Transverse colon (tissue), 3 donors: ENCODE measurements at regions not wholly inside any gene's neighbourhood (a gene's known extent, or its start where the extent isn't known, plus 50 kb on each side); places are given as distances from the start of the nearest gene placed in this dataset.

Source experiments
- EP300 ChIP-seq: sonication (generic); formaldehyde crosslinking; IDR thresholded peaks from one replicate; pipeline ENCODE4 v1.6.1; 2017; ENCODE audit warnings: antibody characterized with exemption, low read depth
- POLR2A ChIP-seq: fragments of 450-650 bp; IDR thresholded peaks from one replicate; pipeline ENCODE4 v1.6.1; 2016; ENCODE audit warnings: antibody characterized with exemption, mild to moderate bottlenecking, moderate library complexity
- TF ChIP-seq, protein P1 (sequence below), 5 experiments: fragments of 200-600 bp in 3 of 5; fragments of 450-650 bp in 2 of 5; sonication (generic) in 3 of 5; IDR thresholded peaks; 1 replicate in 2 of 5; 2 replicates in 3 of 5; pipeline ENCODE4 v1.5.1; 2016 to 2017; ENCODE audit warnings: antibody characterized with exemption in 5 of 5, inconsistent platforms in 3 of 5, mild to moderate bottlenecking in 2 of 5, moderate library complexity in 1 of 5

- TF ChIP-seq, protein P1, sequence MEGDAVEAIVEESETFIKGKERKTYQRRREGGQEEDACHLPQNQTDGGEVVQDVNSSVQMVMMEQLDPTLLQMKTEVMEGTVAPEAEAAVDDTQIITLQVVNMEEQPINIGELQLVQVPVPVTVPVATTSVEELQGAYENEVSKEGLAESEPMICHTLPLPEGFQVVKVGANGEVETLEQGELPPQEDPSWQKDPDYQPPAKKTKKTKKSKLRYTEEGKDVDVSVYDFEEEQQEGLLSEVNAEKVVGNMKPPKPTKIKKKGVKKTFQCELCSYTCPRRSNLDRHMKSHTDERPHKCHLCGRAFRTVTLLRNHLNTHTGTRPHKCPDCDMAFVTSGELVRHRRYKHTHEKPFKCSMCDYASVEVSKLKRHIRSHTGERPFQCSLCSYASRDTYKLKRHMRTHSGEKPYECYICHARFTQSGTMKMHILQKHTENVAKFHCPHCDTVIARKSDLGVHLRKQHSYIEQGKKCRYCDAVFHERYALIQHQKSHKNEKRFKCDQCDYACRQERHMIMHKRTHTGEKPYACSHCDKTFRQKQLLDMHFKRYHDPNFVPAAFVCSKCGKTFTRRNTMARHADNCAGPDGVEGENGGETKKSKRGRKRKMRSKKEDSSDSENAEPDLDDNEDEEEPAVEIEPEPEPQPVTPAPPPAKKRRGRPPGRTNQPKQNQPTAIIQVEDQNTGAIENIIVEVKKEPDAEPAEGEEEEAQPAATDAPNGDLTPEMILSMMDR (IDR thresholded peaks at IDR 0.05), result no peak
- no peak for TF ChIP-seq EP300
- no peak for TF ChIP-seq POLR2A
Observed at GRCh38 chrX:43380704-43381103, 275.4 kb upstream of the MAOA start.
